Embryonic facial prominence (tissue), 1 donor: ENCODE measurements at regions not wholly inside any gene's neighbourhood (a gene's known extent, or its start where the extent isn't known, plus 50 kb on each side); places are given as distances from the start of the nearest gene placed in this dataset.

Experiments
- DNase-seq: peaks from one replicate; pipeline ENCODE4 v3.0.0-alpha.2; 2016; ENCODE audit errors: extremely low spot score

DNA sequence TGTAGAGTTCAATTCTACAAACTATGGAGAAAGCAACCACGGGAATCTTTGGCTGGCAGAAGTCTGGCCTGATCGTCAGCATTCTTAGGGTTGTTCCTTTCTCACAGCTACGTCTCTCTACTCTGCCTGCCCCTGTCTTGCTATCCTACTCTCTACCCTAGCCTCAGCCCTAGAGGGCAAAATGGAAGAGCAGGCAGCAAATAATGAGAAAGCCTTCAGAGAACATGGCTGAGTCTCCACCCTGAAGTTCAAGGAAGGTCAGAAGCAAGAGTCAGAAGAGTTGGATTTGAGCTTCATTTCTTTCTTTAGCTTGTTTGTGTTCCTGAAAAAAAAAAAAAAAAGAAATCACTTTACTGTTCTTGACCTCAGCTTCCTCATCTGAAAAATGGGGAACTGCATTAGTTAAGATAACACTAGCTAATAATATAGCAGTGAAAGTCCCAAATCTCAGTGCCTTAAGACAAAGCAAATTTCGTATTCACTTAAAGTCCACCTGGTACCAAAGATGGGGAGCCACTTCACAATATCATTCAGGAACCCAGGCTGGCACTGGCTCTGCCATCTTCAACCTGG, 50.2 kb upstream of the CCND2 start:
- no peak for DNase-seq

DNA sequence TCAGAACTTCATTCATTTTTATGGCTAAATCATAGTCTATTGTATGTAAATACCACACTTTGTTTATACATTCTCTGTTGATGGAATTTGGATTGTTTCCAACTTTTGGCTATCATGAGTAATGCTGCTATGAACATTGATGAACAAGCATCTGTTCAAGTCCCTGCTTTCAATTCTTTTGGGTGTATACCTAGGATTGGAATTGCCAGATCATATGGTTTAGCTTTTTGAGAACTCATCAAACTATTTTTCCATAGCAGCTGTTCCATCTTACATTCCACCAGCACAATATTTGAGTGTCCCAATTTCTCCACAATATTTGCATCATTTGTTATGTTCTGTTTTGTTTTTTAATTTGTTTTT, 52.3 kb upstream of the CCND2 start:
- no peak for DNase-seq

DNA sequence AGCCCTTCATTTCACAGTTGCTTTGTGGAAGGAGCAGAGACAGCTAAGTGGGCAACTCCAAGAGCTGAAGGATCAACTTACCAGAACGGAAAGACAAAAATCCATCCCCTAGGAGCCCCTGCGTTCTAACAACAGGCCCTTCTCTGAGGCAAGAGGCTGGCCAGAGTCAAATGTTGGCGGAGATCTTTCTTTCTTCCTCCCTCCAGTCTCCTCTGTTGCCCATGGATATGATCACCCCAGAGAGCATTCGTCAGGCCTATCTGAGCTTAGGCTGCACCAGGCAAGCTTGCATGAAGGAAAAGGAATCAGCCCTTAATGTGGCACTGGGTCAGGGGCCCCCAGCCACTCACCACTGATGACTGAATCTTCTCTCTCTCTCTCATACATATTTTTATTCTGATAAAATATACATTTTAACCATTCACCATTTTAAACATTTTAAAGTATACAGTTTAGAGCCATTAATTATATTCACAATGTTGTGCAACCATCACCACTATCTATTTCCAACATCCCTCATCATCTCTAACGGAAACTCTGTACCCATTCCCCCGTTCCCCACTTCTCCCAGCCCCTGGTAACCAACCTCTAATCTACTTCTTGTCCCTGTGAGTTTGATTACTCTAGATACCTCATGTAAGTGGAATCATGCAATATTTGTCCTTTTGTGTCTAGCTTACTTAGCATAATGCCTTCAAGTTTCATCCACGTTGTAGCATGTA, 52.9 kb upstream of the CCND2 start:
- no peak for DNase-seq

DNA sequence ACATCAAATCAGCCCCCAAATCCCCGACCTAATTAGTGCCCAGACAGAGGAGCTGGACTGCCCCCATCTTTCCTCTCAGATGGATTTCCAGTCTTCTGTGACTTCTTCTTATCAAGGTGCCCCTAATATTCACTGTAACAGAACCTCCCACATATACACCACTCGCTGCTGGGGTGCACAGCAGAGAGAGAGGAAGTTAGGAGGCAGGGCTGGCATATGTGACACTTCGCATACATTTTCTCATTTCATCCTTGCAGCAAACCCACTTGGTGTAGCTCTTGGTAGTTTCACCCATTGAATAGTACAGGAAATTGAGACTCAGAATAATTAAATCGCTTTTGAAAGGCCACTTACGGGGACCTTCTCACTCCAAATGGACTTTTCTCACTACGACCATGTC, 56.5 kb upstream of the CCND2 start:
- no peak for DNase-seq

DNA sequence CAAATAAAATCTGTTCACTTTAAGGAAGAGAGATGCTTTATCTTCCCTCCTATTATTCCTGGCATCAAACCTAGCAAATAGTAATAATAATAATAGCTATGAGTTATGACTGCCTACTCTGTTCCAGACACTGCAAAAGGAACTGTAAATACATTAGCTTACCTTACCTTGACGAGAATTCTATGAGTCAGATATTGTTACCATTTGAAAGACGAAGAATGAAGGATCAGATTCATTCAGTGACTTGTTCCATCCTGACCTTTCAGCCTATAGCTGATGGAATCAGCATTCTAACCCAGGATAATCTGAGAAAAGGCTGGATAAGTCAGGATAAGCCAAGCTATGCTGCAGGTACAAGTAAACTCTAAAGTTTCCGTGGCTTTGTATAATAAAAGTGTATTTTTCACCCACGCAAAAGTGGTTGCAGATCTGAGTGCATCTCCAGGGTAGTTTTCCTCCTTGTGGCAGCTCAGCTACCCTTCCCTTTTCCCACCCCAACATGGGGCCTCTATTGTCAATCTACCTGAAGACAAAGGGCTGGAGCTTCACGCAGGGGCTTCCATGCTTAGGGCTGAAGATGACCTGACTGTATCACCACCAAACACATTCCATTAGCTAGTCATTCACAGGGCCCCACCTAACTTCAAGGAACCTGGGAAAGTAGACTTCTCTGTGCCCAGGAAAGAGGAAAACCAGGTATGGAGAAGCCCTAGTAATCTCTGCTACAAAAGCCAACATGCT, 57.2 kb upstream of the CCND2 start:
- DNase-seq: no peak

DNA sequence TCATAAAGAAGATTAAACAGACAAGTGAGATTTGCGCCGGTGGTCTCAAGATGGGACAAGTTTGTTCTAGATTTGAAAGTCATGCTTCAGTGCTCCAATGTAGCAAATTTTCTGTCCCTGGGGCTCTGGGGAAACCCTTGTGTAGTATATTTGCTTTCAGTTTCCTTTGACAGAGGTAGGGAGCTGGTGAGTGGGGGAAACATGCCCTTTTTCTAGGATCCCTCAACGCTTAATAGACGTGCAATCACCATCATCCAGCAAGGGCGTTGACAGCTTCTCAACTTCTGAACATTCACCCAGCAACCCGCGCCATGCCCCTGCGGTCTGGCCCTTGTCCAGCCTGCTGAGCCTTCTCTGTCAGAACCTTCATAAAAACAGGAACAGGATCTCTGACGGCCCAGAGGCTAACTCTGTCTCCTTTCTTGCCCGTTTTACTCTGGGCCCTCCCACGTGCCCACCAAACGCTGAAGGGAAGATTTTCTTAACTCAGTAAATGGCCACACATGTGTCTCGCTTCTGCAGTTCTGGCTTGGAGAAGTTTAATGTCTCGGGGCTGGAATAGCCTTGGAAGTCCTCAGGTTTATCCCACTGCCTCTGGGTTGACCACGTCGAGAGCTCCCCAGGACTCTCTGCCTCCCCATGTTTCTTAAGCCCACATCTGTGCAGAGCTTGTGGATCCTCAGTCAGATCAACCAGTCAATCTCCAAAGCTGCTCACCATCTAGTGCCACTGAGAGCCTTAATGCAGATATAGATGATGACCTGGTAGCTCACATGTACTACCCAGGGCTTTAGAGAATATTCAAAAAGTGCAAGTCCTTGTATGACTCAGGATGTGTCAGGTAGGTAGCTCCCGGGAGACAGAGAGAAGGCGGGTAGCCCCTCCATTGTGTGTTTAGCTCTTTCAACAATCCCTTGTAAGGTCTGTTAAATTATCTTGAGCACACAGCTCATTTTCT, 58.1 kb upstream of the CCND2 start:
- no peak for DNase-seq

DNA sequence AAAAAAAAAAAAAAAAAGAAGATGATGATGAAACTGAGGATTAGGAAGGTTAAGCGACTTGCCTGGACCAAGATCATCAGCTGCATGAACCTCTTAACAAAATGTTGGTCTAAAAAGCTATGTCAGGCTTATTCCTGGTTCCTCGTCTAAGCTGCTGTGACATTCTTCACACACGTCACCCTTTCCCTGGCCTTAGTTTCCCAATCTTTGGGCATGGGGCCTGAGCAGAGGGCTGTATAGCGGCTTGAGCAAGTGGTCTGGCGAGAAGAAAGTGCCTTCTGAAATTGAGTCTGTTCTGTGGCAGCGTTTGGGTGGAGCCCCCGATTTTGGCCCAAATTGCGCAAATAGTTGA, 58.7 kb upstream of the CCND2 start:
- no peak for DNase-seq

DNA sequence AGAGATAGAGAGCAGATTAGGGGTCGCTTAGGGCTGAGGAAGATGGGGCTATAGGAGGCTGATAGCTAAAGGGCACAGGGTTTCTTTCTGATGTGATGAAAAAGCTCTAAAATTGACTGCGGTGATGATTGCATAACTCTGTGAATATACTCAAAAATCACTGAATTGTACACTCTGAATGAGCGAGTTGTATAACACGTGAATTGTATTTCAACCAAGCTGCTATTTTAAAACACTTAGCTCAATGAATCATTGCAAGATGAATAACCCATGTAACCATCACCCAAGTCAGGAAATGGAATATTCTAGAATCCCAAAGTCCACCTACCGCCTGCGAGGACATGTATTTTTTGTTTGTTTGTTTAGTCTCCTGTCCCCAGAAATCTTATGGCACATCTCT, 60.1 kb upstream of the CCND2 start:
- no peak for DNase-seq

DNA sequence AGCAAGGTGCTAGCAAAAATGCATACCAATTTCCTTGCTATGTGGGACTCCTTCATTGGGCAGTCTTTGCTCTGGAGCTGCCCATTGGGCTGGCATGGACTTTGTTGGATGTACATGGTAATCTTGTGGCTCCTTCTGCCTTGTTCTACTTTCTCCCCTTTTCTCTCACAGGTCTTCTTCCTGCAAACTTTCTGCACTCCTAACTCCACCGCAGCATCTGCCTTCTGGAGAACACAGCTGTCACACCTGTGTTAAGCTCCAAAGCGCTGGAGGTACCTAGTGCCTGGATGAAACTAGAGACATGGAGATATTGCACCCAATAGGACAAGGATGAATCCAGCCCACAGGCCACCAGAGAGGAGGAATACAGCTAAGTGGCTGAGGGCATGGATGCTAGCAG, 60.7 kb upstream of the CCND2 start:
- no peak for DNase-seq

DNA sequence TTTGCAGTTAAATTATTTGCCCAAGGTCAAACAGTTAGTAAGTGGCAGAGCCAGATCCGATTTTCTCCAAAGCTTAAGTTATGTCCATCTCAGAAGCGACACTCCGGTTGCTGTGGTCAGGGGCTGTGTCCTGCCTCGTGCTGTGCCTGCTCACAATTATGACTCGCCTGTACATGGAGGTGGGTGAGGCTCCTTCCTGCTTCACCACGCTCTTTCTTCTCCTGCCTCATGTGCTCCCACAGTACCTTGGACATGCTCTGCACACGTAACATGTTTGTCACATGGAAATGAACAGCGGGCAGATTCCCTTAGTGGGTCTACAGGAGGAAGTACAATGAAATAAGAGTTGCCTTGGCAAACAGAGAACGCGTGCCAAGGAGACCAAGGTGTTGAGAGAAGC, 62.2 kb upstream of the CCND2 start:
- no peak for DNase-seq

DNA sequence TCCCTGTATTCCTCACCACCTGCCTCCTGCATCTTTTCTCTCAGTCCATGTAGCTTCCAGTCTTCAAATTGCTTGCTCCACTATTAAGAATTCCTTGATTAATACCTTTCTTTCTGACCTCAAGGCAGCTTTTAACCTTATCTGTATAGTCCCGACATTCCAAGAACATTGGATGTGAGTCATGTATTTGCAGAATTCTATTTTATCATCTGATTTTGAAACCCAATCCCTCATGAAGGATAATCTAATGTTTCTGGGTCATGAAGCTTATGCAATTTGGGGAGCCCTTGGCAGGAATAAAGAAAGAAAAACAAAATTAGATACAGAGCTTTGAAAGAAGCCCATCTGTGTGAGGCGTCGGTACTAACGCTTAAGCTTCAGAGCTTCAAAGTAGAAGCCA, 63.4 kb upstream of the CCND2 start:
- DNase-seq: no peak

DNA sequence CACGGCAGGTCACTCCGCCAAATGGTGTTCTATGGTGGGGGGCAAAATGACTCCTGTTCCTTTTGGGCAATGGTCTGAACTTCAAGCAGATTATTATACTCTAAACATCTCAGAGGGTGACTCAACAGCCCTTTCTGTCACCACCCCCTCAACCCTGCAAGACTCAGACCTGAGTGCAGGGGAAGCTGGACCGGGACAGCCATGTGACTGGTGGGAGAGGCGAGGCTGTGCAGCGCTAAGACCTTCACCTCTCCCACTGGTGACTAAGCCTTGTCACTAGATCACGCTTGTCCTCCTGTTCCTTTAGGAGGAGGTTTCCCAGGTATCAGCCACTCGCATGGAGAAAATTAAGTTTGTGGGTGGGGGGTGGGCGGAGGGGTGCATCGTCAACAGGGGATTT, 67.1 kb upstream of the CCND2 start:
- no peak for DNase-seq

DNA sequence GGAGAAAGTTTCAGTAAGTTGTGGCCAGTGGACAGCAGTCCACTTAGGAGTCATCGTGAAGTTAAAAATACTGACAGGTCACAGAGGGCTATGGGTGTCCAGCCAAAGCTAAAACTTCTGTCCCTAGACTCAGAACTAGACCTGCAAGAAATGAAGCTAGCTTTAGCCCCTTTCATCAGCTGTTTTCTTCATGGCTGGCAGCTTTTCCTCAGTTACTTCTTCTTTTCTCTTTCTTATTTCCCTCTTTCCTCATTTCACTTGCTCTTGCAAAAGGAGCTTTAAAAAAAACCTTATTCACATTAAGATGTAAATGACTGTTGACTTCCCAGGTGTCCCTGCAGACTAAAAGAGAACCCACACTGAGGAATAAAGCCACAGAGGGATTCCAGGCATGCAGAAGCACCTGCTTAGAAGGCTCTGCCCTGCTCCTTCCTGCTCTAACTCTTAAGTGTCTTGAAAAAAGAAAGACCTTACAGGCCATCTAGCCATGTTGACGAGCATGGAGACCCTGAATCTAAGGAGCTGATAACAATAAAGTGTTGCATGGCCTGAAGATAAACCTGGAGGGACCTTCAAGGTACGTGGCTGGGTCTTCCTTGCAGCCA, 69.7 kb upstream of the CCND2 start:
- no peak for DNase-seq

DNA sequence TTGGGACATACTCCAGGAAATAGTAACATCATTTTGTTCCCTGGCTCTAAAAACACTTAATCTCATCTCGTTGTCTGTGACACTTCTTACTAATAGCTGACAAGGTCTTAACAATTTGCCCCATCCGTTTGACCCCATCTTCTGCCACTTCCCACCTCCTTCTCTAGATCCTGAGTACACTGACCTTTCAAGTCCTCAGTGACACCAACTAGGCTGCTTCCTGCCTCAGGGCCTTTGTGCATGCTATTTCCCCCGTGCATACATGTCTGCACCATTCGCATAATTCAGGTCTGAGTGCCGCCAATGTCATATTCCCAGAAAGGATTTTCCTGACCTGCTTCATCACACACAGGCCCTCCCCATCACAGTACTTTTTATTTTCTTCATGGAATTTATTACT, 70.6 kb upstream of the CCND2 start:
- DNase-seq: no peak

DNA sequence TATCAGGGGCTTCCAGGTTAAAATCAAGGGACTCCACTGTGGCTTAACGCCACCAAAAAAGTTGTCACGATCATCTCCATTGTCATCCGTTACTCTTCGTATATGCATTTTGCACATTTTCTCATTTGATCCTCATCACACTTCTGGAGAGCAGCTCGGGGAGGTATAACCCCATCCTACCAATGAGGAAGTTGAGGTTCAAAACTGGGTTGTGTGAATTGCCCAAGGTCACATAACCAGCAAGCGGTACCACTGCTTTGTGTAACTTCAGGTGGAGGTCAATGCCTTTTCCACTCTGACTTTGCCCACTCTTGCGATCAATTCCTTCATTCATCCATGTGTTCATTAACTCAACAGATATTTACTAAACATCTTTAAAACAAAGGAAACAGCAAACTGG, 71.1 kb upstream of the CCND2 start:
- no peak for DNase-seq

DNA sequence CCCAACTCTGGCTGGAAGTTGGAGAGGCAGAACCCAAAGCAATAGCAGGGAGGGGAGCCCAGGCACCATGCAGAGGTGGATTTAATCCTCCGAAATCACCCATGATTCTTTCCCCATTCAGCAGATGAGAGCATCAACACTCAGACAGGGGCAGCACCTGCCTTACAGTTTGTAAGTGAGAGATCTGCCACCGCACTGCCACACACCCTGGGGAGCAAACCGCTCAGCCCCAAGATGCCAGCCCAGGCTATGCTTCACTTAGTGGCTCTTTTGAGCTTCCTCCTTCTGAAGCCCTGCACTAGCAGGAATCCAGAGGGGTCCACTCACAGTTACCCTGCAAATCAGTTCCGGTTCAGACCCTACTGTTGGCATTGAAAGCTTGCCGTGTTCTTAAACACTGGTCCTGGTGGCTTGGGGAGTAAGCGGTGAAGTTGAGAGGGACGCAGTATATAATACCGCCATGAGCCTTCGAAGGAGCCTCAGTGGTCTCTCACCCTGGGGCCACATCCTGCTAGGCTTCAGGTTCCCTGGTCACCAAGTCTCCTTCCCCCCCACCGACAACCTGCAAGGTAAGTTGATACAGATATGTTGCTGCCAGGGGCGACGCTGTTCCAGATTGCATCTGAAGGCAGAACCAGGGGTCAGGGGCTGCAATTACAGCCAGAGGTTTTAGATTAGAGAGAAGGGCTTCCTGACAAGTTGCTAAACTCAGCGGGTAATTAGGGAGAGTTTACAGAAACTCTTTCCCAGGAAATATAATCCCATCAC, 72.0 kb upstream of the CCND2 start:
- DNase-seq: no peak

DNA sequence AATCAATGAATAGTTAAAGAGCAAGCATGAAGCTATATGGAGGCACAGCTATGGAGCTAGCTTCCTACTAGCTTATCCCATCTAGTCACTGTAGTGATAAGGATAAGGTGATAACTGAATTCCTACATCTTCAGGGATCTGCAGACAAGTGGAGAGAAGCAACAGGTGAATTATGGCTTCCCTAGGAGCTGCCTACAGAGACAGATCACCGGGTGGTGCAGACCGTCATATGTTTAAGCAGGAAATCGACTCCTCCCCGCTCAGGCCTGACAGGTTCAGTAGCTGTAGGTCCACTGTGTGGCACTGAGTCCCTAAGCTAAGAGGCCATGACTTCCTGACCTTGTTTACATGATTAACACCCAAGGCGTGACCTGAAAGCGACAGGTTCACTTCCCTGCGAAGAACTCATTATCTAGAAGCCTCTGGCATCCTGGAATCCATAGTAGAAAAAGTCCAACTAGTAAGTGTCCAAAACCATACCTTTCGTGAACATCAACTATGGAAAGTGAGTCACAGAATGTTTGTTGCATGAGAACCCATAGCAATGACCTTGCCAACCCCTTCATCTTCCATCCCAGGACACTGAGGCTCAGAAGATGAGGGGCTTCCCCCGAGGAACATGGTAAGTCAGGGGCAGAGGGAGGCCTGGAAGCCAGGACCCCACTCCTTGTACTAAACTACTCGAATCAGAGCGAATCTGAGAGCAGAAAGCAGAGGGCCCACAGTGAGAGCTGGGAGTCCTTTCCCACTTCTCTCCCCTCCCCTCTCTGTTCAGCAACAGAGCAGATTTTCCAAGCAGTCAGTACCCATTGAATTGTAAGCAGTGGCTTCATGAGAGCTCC, 75.4 kb upstream of the CCND2 start:
- DNase-seq: no peak

DNA sequence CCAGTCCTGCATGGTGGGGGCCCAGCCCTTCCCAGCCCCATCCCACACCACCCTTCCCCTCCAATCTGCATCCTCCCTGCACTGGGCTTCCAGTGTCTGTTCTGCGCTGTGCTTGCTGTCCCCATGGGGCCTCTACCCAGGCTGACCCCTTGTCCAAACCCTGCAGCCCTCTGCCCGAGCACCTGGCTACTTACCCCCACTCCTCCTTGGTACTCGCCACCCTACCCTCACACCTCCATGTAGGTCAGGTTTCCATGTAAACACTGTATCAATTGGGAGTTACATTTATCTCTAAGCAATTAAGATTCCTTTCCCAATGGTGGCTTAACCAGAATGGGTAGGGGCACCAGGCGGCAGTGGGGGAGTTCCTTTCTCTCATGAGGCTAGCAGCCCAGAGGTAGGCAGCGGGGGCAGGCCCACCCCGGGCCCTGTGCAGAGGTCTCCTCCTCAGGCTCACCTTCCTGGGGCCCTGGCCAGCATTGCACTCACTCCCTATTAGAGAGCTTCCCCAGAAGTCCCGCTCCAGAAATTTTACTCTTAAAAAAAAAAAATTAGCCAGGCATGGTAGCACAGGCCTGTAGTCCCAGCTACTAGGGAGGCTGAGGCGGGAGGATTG, 76.6 kb upstream of the CCND2 start:
- no peak for DNase-seq

DNA sequence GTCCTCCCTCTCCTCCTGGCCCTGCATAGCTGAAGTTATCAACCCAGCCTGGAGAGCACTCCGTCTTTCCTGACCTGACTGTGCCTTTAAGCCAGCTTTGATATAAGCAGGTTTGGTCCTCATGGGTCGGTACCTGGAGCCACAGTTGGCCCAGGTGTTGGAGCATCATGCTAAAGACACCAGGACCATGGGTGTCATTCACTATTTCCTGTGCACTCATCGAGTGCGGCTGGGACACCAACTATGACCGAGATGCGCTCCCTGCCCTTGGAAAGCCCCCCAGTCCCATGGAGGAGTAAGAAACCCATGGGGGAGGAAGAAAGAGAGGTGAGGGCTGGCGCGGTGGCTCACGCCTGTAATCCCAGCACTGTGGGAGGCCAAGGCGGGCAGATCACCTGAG, 78.9 kb upstream of the CCND2 start:
- DNase-seq: no peak

DNA sequence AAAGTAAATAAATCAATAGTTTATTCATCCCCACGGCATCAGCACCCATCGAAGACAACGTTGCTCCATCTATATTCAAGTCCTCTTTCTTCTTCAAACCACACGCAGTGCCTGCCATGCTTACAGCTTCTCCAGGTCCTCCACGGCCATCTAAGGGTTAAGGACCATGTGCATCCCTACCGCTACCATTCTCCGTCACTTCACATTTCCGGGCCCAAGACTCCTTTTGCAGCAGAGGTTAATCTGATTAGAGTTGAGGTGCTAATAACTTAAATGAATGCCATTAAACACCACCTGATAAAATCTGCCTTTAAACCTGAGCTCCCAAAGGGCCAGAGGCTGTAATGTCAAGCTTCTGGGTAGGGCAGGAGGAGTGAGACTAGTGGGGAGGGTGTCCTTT, 79.7 kb upstream of the CCND2 start:
- DNase-seq: no peak
